ENCODE measurements at regions not wholly inside any gene's neighbourhood (a gene's known extent, or its start where the extent isn't known, plus 50 kb on each side); places are given as distances from the start of the nearest gene placed in this dataset.
A peak's percentile ranks its signal among the peaks of the same experiment; 100 is the strongest.

- H3K4me3 ChIP-seq (ENCODE audit: low read length): peak overlapping the region; percentile 73
- H3K27me3 ChIP-seq (ENCODE audit: control insufficient read depth, insufficient read depth, low read length, poor library complexity, severe bottlenecking): no peaks in the 10 kb centered on the region
- H3K9me3 ChIP-seq (ENCODE audit: control insufficient read depth, low read length): no peaks in the 10 kb centered on the region
- Mint-ChIP-seq H3K4me3 (no peak overlapping the region), H3K9me3 (no peaks in the 10 kb centered on the region), H3K36me3 (ENCODE audit: low read depth) (no peaks in the 10 kb centered on the region), H3K27me3 (ENCODE audit: insufficient read depth) (no peaks in the 10 kb centered on the region), H3K4me1 (peaks cover 22% of the 10 kb centered on the region), H3K27ac (no peak overlapping the region)
- H3K36me3 ChIP-seq (ENCODE audit: control insufficient read depth, insufficient read depth, low read length): no peaks in the 10 kb centered on the region
- H3K4me1 ChIP-seq (ENCODE audit: control insufficient read depth, insufficient read depth, low read length): peaks cover 8% of the 10 kb centered on the region
- no peak overlapping the region for H3K27ac ChIP-seq (ENCODE audit: low read depth, low read length)
- WGBS, 2 experiments (ENCODE audit: insufficient coverage in 1 of 2, insufficient read length in 1 of 2): 100% methylated on average over 1 to 2 of the region's 2 CpGs
- no peak for TF ChIP-seq CTCF (conservative IDR thresholded peaks at IDR 0.05)
- H3K9ac ChIP-seq (ENCODE audit: extremely low read depth, low read length, poor library complexity, severe bottlenecking): no peak overlapping the region
- DNase-seq: no peak
These were observed 202.3 kb upstream of the SLC38A2 start for GRCh38 chr12:46574847-46575246.

GRCh38 chr12:46573347-46573658, 200.7 kb upstream of the SLC38A2 start:
- no peak for TF ChIP-seq CTCF (conservative IDR thresholded peaks at IDR 0.05)
- no peaks in the 10 kb centered on the region for H3K27me3 Mint-ChIP-seq (ENCODE audit: insufficient read depth)
- 100% methylated on average over 1 of the region's 1 CpG; no CpG with 5 or more reads in 1 of the 2 experiments for WGBS, 2 experiments (ENCODE audit: insufficient coverage in 1 of 2, insufficient read length in 1 of 2)
- H3K27ac ChIP-seq (ENCODE audit: low read depth, low read length): no peak overlapping the region
- no peak overlapping the region for H3K4me3 Mint-ChIP-seq
- DNase-seq: no peak
- H3K4me1 ChIP-seq (ENCODE audit: control insufficient read depth, insufficient read depth, low read length): peaks cover 8% of the 10 kb centered on the region
- H3K9me3 Mint-ChIP-seq: peaks cover 10% of the 10 kb centered on the region
- H3K9me3 ChIP-seq (ENCODE audit: control insufficient read depth, low read length): peaks cover 15% of the 10 kb centered on the region
- no peak overlapping the region for H3K4me3 ChIP-seq (ENCODE audit: low read length)
- no peaks in the 10 kb centered on the region for H3K36me3 ChIP-seq (ENCODE audit: control insufficient read depth, insufficient read depth, low read length)
- no peak overlapping the region for H3K27ac Mint-ChIP-seq
- H3K9ac ChIP-seq (ENCODE audit: extremely low read depth, low read length, poor library complexity, severe bottlenecking): no peak overlapping the region
- H3K36me3 Mint-ChIP-seq (ENCODE audit: low read depth): peaks cover 3% of the 10 kb centered on the region
- H3K4me1 Mint-ChIP-seq: peaks cover 22% of the 10 kb centered on the region
- H3K27me3 ChIP-seq (ENCODE audit: control insufficient read depth, insufficient read depth, low read length, poor library complexity, severe bottlenecking): no peaks in the 10 kb centered on the region

- H3K4me3 Mint-ChIP-seq: no peak overlapping the region
These were observed 200.2 kb upstream of the SLC38A2 start for GRCh38 chr12:46572644-46573346.

More at GRCh38 chr12:46572644-46573346, 200.2 kb upstream of the SLC38A2 start:
- Mint-ChIP-seq H3K4me1 (peaks cover 22% of the 10 kb centered on the region), H3K9me3 (peaks cover 15% of the 10 kb centered on the region), H3K36me3 (ENCODE audit: low read depth) (peaks cover 3% of the 10 kb centered on the region), H3K27ac (no peak overlapping the region), H3K27me3 (ENCODE audit: insufficient read depth) (no peaks in the 10 kb centered on the region)
- no peak overlapping the region for H3K4me3 ChIP-seq (ENCODE audit: low read length)
- H3K4me1 ChIP-seq (ENCODE audit: control insufficient read depth, insufficient read depth, low read length): peaks cover 8% of the 10 kb centered on the region
- no peak for DNase-seq
- no peak overlapping the region for H3K27ac ChIP-seq (ENCODE audit: low read depth, low read length)
- WGBS, 2 experiments (ENCODE audit: insufficient coverage in 1 of 2, insufficient read length in 1 of 2): 93 to 100% methylated on average over 1 to 2 of the region's 2 CpGs
- no peaks in the 10 kb centered on the region for H3K36me3 ChIP-seq (ENCODE audit: control insufficient read depth, insufficient read depth, low read length)
- H3K9me3 ChIP-seq (ENCODE audit: control insufficient read depth, low read length): peaks cover 20% of the 10 kb centered on the region
- no peak overlapping the region for H3K9ac ChIP-seq (ENCODE audit: extremely low read depth, low read length, poor library complexity, severe bottlenecking)
- TF ChIP-seq CTCF (conservative IDR thresholded peaks at IDR 0.05): no peak
- H3K27me3 ChIP-seq (ENCODE audit: control insufficient read depth, insufficient read depth, low read length, poor library complexity, severe bottlenecking): no peaks in the 10 kb centered on the region
